ELF-1 (cell line): ENCODE measurements at regions not wholly inside any gene's neighbourhood (a gene's known extent, or its start where the extent isn't known, plus 50 kb on each side); places are given as distances from the start of the nearest gene placed in this dataset.

Experiments
- DNase-seq: peaks from one replicate; pipeline ENCODE4 v3.0.0-alpha.2; 2016; ENCODE audit warnings: low read depth, low spot score

DNA sequence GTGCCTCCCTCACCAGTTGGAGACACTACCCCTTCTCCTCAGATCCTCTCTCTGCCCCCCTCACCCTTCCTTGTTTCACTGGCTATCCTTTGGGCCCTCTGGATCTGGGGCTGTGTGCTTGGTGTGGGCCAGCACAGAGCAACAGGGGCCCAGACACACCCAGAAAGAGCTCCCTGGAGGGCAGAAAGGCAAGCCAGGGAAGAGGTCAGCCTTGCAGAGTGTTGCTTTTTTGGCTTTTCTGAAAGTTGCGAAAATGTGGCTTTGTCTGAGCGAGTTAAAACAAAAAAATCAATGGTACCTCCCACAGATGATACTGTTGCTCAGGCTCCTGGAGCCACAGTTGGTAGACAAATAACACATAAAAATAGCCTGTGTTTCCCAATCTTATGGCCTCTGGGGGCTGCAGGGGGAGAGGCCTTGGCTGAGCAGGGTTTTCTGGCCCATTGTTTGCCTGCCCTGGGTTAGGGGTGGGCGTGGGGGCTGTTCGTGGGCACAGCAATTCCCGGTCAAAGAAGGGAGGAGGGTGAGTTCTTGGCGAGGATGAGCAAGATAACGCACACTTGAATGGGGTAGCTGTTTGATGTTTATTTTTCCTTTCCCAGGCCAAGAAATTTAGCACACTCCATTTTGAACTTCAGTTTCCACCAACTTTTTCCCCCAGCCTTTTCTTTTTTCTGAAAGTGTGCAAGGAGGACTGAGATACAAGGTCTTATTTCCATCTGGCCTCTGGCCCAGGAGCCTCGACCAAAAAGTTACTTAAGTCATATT is 167.0 kb upstream of the HAAO start:
- DNase-seq = no peak

DNA sequence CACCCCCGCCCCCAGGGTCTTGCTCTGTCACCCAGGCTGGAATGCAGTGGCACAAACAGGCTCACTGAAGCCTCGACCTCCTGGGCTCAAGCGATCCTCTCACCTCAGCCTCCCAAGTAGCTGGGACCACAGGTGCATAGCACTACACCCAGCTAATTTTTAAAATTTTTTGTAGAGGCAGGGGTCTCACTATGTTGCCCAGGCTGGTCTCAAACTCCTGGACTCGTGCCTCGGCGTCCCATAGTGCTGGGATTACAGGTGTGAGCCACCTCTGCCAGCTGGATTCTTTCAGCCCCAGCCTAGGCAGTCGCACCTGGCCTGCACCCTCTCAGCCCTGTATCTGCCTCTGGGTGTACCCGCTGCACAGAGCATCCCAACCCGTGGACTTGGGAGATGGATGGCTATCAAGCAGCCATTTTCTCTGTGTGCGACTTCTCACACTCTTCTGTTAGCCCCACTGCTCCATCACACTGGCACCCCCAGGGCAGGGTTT is 166.4 kb upstream of the HAAO start:
- no peak for DNase-seq

DNA sequence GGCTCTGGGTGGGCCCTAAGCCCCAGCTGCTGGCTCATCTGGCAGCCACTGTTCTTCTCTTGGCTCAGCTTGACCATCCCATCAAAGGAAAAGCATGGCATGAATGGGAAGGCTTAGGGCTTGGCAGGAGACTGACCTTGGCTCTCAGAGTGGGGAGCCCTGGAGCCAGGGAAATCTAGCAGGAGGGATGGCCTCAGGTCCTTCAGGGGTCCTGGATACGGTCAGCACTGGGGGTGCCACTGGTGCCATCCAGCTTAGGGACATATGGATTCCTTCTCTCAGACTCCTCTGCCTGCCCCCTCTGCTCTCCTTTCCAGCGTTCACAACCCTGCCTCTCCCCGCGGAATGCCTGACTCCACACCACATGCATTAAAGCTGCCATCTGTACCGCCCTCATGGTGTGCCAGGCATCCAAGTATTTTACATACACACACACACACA is 165.5 kb upstream of the HAAO start:
- no peak for DNase-seq

DNA sequence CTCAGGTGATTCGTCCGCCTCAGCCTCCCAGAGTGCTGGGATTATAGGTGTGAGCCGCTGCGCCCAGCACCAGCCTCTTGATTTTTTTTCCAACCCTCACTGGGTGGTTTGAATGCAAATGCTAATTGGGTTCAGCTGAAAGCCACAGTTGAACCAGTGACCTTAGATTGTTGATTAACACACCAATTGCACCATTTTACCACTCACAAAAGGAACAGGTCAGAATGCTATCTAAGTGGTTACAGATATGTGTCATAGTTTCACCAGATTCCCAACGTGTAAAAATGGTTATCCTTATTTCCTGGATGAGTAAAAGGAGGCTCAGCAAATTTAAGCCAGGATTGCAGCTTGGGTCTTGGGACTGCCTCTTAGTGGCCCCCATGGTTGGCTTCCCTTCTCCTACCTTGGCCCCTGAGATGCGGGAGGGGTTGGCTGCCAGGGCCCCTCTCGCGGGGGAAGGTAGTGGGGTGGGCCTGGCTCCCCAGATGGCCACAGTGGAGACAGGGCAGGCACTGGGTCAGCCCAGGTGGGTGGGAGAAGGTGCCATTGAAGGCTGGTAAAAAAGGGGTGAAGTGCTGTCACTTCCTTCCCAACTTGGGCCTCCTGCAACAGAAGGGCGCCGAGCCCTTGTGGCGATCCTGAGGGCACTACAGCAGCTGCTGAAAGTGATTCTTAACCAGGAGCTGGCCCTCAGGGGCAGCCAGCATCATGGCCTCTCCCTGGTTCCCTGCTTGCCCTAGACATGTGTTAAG is 164.9 kb upstream of the HAAO start:
- DNase-seq = no peak

DNA sequence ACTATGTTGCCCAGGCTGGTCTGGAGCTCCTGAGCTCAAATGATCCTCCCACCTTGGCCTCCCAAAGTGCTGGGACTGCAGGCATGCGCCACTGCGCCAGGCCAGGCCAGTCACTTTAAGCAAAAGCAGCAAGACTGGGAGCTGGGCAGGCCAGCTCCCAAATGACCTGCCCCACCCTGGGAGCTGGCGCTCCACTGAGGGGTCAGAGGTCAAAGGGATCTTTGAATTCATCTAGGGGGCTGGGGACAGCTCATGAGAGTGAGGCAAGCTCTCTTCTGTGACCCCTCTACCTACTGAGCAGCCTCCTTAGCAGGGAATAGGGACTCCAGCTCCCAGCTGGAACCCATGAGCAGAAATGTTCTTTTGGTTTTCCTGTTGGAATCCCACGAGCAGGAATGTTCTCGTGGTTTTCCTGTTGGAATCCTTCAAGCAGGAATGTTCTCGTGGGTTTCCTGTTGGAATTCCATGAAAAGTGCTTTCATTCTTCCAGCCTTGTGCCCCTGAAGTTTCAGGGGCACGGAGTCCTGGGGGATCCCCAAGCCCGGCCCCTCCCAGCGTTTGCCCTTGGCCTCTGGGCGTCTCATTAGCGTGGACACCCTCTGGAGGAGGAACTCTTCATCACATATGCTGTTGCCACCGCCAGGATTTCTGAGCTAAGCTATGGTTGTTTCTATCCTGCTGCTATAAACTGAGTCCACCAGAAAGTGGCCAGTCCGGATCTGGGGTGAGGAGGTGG is 162.0 kb upstream of the HAAO start:
- no peak for DNase-seq

DNA sequence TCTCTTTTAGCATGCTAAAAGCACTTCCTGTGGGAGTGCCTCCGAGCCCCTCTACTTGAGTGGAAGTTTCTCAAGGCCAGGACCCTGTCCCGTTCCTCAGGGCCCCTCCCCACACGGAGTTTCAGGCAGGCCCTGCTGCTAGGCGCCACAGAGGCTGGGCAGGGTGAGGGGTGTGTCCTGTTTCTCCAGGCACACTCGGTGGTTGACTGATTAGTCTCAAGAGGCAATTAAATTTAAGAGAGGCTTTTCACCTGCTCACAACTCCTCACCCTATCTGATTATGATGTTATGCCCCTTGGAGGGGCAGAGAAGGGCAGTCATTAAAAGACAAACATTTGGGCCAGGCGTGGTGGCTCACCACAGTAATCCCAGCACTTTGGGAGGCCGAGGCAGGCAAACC is 160.8 kb upstream of the HAAO start:
- DNase-seq = no peak

DNA sequence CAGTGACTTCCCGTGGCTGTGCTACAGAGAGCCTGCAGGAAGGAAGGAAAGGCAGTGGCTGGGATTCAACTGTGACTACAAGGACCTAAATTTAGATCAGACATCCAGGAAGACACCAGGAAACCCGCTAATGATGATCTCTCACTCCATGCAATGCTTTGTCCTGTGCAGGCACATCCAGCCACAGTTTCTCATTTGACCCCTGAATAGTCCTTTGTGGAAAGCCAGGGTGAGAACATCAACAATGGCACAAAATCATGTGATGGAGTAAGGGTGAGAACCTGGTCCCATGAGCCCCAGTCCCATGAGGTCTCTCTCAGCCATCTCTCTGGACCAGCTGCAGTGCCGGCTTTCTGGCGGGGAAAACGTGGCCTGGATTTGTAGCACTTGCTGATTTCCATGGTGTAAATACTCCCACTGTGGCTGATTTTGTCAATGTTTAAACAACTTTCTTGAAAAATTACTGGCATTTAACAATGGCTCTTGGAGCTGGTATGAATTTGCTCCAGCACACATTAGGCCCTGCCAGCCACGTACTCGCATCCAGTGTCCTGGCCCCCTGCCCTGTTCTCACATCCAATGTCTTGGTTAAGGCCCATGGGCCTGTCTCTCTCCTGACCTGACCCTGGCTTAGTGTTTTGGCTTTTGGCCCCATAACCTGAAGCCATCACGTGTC is 159.0 kb upstream of the HAAO start:
- no peak for DNase-seq

DNA sequence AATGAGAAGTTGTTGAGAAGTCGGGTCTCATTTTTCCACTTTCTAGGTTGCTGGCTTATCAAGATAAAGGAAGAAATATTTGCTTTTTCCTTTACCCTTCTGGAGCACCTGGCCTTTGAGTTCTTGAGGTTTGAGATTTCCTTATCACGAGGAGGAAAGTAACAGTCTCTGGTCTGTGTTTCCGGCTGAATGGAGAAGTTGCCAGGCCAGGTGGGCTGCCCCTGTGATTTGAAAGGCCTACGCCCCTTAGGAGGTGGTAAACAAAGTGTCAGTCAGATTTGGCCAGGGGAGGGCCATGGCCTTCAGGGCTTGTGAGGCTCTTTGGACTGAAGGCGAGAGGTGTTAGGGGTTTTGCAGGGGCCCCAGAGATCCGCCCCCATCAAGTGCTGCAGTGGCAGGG is 156.7 kb upstream of the HAAO start:
- DNase-seq = no peak

DNA sequence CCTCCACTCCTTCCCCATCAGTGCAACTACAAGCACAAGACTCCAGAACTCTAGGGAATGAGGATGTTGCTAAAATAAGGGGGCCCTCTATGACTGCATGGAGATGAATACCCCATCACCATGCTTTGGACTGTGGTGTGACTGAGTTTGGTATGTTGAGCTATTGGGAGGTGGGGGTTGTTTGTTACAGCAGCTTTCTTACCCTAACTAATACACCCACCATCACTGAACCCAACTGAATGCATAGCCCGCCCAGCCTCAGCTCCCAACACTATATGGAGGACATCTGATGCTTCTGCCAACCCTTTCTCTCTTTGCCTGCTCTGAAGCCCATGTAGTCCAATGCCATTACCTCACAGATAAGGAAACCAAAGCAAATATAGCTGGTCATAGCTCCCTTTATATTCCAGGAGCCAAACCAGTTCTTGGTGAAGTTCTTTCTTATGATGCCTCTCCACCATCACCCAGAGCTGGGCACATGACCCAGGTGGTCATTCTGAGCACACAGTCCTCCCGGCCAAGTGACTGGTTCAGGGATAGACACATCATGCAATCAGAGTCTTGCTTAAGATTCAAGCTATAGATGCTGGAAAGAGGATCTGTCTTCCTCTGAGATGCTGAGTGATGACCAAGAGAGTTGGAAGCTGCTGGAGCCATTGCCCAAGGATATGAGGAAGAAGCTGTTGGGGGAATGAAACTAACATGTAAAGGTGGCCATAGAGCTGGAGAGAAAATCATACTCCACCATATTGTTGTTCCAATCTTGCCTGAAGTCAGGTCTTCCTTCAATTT is 155.6 kb upstream of the HAAO start:
- DNase-seq = no peak

DNA sequence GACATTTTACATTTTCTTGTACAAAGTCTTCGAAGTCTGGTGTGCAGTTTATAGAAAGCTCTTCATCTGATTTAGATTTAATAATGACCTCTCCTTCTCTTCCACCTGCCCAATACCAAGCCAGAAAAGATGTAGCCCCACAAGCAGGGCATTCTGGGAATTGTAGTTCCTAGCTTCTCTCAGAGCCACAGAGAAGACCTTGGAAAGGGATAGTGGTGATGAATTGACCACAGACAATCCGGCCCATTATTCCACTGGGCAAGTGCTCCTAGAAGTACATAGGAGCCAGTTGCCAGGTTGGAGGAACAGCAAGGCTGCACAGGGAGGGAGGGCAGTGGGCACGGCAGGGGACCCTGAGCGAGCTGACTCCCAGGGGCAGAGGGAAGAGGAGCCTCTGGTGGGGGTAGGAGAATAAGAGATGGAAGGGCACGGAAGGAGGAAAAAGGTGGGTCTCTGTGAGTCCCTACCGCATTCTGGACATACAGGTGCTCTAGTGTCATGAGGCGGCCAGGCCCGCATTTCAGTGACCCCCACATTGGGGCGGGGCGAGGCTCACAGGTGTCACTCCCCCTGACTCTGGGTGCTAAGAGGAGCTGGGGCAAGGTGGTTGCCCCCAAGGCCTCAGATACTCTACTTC is 152.5 kb upstream of the HAAO start:
- DNase-seq = no peak

DNA sequence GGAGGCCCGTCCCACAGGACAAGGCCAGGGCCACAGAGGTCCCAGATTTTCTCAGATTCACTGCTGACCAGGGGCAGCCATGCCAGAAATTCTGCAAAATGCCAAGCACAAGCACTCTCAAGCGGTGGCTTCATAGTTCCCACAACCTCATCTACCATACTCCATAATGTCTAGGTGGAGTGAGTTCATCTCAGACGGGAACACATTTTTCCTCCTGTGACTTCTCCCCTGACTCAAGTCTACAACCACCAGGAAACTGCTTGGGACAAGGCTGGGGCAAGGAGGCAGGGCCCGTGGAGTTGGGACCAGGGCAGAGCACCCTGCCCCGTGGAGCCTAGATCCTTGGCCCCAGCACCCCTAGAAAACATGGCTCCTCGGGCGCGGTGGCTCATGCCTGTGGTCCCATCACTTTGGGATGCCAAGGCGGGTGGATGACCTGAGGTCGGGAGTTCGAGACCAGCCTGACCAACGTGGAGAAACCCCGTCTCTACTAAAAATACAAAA is 150.7 kb upstream of the HAAO start:
- no peak for DNase-seq

DNA sequence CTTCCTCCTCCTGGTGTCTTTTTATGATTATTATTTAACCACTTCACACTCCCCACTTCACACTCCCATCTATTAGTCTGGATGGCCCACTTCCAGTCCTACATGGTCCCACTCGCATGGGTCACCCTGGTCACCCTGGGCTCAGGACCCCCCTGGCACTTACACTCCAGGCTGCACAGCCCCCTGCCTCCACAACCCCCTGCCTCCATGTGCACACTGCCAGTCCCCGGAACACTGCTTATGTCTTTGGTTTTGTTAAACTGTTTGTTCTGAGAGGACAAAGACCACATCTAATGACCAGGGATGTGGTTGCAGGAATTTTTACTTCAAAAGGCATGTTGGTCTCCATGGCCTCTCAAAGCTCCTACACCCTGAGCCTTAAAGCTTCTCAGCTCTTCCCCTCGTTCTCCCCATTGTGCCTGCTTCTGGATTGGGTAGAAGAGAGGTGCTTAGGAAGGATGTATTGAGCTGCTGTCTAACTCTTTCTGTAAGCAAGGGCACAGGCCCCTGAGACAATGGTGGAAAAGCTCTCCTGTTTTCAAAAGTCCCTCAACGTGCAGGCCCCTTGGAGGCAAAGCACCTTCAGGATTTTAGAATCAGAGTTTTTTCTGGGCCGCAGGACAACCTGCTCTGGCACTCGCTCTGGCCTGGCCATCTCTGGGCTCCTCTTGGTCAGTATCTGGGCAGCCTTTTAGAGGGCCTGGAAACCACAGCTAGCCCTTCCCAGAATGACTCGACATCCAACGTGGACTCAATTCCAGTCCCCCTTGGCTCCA is 150.0 kb upstream of the HAAO start:
- no peak for DNase-seq

DNA sequence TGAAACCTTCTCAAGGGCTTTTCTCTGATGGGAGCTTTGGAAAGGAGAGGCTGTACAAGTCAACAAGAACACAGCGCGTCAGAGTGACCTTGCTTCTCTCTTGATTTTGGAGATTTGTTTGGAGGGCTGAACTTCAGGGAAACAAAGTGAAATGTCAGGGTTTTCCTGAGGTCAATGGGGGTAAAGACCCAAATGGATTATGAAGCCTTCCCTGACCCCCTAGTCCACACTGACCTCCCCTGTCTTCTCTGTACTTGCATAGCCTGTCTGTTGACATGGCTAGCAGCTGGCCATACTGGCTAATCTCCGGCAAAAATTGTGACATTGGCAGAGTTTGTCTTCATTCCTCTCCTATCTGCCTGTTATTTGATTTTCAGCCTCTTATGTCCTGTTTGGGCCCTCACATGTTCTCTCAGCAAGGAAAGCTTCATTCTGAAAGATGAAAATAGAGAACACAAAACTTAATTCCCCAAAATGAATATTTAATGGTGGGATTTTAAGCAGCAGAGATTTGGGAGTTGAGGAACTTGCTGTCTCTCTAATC is 149.3 kb upstream of the HAAO start:
- no peak for DNase-seq

DNA sequence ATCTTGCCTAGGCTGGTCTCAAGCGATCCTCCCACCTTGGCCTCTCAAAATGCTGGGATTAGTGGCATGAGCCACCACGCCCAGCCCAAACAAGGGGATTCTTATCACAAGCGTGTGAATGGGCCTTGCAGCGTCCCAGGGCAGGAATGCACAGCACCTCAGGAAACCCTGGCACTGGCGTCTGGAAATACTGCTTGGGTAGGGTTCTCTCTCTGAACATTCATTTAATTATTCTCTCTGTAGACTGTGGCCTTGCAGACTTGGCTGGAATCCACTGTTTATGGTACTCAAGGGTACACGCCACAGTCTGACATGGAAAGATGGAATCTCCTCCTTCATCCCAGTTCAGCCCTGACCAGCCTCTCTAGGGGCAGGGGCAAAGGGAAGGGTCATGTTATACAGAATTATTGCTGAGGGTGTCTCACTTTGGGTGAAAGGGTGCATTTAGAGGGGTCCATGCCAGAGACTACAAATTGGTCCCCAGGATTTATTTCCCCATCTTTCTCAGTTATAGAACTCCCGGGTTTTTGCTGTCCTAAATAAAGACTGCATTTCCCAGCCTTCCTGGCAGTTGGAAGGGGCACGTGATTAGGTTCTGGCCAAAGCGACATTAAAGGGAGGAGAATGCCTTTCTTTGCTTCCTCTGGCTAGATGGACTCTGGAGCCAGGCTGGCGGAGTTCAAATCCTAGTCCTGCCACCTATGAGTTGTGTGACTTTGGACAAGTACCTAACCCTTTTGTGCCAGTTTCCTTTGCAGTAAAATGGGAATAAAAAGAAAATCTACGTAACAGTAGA is 147.2 kb upstream of the HAAO start:
- no peak for DNase-seq

DNA sequence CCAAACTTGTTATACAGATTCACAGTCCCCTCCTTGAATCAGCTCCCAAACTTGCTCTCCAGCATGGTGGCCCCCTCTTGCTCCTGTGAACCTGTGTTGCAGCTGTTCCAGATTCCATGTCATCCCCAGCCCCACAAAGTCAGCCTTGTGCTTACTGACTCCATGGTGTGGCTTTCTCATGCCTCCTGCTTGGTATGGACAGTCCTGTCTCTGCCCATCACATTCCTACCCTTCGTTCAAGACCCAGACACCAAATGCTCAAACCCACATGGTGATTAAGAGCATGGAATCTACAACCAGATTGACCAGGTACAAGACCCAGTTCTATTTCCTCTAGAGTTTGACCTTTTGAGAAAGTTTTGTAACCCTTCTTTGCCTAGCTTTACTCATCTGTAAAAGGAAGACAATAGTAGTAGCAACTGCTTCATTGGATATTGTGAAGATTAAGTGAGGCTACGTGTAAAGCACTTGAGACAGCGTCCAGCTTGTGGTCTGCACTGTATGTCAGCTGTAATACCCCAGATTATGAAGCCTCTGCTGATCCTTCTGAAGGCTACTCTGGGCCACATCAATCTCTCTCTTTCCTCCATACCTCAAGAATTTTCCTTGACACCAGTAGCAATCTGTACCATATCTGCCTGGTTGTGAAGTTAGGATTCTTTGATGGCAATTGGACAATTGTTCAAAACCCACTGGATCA is 146.4 kb upstream of the HAAO start:
- no peak for DNase-seq

DNA sequence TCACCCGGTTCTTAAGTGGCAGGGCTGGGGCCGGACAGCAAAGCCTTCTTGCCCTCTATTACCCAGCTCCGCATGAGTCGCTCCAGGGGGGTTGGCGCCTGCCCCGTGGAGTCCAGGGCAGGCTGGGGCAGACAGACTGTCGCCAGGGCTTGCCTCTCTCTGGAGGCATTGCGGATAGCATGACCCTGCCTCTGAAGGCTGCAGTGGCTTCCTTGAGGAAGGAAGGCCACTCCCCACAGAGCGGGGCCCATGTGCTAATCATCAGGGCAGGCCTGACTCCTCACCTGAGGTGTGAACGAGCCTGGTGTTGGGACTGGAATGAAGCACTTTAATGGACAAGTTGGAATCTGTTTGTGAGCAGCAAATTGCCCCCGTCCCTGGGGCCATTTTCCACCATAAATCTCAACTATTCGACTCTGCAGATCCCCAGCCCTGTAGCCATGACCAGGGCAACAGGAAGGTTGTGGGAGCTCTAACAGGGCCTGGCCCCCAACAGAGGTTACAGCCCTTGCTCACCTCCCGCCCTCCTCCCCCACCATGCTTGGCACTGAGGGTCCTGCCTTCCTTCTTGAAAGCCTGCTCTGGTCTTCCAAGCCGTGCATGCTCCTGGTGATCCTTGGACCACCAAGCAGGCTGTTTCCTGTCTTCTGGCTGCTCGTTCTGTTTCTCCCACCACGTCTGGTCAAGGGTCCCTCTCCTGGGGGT is 144.9 kb upstream of the HAAO start:
- DNase-seq = peak; percentile 84
